Body of pancreas (tissue), 4 donors: ENCODE measurements at regions not wholly inside any gene's neighbourhood (a gene's known extent, or its start where the extent isn't known, plus 50 kb on each side); places are given as distances from the start of the nearest gene placed in this dataset.

ENCODE experiments used
- POLR2A ChIP-seq, 3 donors: fragments of 450-650 bp; IDR thresholded peaks; one replicate each; pipeline ENCODE4 v1.6.1; 2016; ENCODE audit warnings: antibody characterized with exemption in 3 of 3, mild to moderate bottlenecking in 2 of 3
- TF ChIP-seq, protein P1 (sequence below), 7 experiments: fragments of 450-650 bp in 4 of 7; fragments of 200-600 bp in 3 of 7; sonication (generic) in 3 of 7; IDR thresholded peaks; one replicate each; pipeline ENCODE4 v1.5.1; 2016 to 2019; ENCODE audit warnings: antibody characterized with exemption in 7 of 7

DNA sequence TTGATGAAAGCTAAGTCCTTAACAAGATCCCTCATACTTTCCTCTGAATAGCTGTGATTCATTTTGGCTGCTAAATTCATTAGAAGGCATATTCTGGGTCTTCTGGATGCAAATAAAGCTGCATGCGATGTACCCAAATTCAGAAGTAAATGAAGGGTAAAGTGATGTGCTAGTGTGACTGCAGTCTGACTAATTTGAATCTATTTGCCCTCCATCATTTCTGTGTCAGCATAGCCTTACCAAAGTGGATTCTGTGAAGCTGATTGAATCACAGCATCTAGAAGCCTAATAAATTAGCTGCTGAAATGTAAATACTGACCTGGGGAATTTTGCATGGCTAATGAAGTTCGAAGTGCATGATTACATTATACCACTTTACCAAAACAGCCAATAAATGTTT lies 162.2 kb downstream of the TPH2 start:
- TF ChIP-seq, protein P1, sequence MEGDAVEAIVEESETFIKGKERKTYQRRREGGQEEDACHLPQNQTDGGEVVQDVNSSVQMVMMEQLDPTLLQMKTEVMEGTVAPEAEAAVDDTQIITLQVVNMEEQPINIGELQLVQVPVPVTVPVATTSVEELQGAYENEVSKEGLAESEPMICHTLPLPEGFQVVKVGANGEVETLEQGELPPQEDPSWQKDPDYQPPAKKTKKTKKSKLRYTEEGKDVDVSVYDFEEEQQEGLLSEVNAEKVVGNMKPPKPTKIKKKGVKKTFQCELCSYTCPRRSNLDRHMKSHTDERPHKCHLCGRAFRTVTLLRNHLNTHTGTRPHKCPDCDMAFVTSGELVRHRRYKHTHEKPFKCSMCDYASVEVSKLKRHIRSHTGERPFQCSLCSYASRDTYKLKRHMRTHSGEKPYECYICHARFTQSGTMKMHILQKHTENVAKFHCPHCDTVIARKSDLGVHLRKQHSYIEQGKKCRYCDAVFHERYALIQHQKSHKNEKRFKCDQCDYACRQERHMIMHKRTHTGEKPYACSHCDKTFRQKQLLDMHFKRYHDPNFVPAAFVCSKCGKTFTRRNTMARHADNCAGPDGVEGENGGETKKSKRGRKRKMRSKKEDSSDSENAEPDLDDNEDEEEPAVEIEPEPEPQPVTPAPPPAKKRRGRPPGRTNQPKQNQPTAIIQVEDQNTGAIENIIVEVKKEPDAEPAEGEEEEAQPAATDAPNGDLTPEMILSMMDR (IDR thresholded peaks at IDR 0.05), result no peak
- no peak for TF ChIP-seq POLR2A (IDR thresholded peaks at IDR 0.05)
